AG20443 (cell line): ENCODE measurements at regions not wholly inside any gene's neighbourhood (a gene's known extent, or its start where the extent isn't known, plus 50 kb on each side); places are given as distances from the start of the nearest gene placed in this dataset.
"Not testable (repeated sequence)": the region's sequence is repeated elsewhere in the genome, so short reads cannot be mapped to it uniquely, and the experiment has no call there.

Source experiments
- DNase-seq: peaks from one replicate; pipeline ENCODE4 v3.0.0; 2012; ENCODE audit warnings: low spot score, mixed read lengths

GRCh38 chr2:187871506-187871905 lies 317.3 kb upstream of the TFPI start:
- no peak for DNase-seq

GRCh38 chr2:187873132-187873531 lies 318.9 kb upstream of the TFPI start:
- DNase-seq = no peak

- no peak for DNase-seq
These were observed 320.6 kb upstream of the TFPI start for GRCh38 chr2:187874786-187875185.

- DNase-seq = no peak
These were observed 321.3 kb upstream of the TFPI start for GRCh38 chr2:187875261-187876141.

GRCh38 chr2:187876554-187876953 lies 322.3 kb upstream of the TFPI start:
- no peak for DNase-seq

GRCh38 chr2:187877391-187877790 lies 323.2 kb upstream of the TFPI start:
- DNase-seq = no peak

DNA sequence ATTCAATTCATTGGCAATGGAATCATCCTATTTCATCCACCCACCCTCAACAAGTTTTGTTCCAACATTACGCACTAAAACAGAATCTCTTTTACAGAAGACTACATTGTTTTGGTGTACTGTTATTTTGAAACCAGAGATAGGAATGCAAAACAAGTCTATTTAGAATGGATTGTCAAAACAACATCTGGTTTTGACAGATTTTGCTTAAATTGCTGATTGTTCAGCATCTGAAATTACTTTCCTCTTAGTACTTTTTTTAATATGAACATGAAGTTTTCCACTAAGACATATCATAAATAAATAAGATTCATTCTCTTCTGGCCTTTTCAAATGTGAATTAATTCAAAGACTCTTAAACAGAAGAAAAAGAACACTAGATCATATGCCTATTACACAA lies 323.9 kb upstream of the TFPI start:
- DNase-seq = no peak

GRCh38 chr2:187879491-187879890 lies 325.3 kb upstream of the TFPI start:
- DNase-seq = no peak

- no peak for DNase-seq
These were observed 329.8 kb upstream of the TFPI start for GRCh38 chr2:187884003-187884402.

GRCh38 chr2:187890690-187891089 lies 336.5 kb upstream of the TFPI start:
- DNase-seq = no peak

GRCh38 chr2:187900021-187900420 lies 345.8 kb upstream of the TFPI start:
- no peak for DNase-seq

DNA sequence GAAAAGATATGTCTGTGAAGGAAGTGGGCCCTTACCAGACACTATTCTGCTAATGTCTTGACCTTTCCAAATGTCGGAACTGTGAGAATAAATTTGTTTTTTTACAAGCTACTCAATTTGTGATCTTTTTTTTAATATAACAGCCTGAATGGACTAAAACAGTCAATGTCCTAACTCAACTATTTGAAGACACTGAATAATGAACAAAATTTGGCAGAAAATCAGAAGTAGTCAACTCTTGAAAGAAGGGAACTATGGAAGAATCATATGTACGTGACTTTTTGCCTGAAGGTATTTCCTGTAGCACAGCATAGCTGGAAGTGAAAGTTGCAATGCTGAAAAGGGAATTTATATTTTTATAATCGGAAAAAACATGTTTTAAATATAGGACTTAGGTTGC lies 351.8 kb upstream of the TFPI start:
- no peak for DNase-seq

DNA sequence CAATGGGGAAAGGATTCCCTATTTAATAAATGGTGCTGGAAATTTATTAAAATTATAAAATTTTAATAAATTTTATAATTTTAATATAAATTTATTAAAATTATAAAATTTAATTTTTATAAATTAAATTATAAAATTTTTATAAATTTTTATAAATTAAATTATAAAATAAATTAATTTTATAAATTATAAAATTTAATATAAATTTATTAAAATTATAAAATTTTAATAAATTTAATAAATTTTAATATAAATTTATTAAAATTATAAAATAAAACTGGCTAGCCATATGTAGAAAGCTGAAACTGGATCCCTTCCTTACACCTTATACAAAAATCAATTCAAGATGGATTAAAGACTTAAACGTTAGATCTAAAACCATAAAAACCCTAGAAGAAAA lies 356.7 kb upstream of the TFPI start:
- DNase-seq = not testable (repeated sequence)

DNA sequence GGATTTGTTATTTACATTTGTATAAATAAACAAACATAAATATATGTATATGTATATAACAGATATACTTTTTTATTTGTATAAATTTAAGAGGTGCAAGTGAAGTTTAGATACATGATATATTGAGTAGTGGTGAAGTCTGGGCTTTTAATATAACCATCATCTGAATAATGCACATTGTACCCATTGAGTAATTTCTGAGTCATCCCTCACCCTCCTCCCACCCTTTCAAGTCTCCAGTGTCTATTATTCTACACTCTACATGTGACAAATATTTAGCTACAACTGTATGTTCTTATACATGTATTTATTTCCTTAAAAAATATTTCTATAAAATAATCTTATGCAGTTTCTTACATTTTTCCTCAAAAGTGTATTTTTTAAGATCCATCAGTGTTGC lies 358.7 kb upstream of the TFPI start:
- DNase-seq = no peak

GRCh38 chr2:187915810-187916209 lies 361.6 kb upstream of the TFPI start:
- DNase-seq = no peak

GRCh38 chr2:187916799-187917198 lies 362.6 kb upstream of the TFPI start:
- DNase-seq = no peak

DNA sequence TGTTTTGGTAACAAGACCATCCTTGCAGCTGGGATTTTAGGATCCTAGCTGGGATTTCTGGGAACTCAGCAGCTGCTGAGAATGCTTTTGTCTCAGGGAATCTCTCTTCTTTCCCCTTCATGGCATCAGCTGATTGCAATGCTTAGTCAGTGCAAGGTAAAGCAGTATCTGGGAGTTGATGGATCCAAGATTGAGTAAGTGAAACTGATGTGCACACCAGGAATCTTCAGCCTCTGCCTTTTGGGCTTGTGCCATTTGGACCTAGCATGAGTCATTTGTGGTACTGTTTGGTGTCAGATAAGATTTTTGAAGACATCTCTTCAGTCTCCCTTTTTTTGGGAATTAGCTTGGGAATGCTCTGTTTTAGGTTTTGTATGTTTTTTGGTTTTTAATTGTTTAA lies 363.3 kb upstream of the TFPI start:
- DNase-seq = peak; percentile 16

DNA sequence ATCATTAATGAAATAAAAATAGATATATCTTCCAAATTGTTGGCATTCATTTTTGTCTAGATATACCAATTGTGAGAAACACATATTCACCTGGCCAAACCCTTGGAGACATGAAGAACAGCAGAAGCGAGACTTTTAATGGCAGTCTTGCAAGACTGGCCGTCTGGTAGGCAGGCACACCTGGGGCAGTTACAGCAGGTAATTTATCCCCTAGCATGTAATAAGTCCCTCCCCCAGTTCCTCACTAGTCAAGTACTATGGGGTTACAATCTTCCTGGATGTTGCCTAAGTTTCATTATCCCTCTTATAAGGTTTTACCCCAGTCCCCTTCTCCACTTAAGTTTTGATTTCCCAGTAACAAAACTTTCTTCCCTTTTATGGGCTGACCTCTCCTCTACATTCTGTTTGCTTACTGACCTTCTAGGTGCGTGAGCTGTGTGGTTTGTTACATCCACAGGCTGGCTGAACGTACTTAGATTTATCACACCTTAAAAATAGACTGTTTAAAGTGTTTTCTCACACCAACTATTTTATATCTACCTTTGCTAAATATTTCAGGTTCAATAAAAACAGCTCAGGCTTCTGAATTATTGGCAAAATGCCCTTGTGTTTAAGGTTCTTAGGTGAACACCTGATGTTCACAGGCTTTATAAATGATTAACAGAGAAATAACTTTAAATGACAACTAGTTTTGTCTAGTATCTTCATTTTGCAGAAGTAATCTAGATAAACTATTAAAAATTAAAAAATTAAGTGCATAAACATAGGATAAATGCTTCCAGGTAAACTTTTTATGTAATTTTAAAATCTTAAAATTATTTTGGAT lies 365.0 kb upstream of the TFPI start:
- DNase-seq = no peak

DNA sequence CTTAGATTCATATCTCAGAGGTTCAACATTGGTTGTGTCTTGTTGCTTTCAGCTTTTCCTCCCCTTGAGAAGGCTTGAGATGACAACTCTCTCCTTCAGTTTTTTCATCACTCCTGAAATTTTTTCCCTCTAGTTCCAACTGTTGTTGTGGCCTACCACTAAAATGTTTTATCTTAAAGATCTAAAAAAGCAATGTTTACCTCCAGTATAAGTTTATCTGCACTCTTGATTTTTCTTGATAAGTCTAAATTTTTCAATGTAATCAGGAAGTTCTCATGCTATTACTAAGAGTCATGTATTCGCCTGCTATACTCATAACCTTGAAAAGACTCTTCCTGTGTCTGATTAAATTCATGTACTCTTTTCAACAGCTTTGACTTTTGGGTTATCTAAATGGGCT lies 366.3 kb upstream of the TFPI start:
- DNase-seq = no peak

DNA sequence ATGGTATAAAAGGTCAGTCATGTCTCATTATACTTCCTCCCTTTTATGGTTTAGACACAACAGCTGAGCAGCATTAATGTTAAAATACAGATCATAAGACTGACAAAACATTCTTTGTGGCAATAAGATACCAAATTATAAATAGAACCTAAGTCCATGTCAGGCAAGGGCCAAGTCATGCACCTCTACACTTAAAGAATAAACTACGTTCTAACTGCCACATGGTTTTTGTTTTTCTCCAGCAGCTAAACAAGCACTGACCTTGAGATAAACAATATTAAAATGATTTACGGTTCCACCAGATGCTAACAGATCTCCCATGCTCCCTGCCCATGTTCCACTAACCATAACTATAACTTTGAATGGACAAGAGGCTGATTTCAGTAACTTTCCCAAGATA lies 368.6 kb upstream of the TFPI start:
- no peak for DNase-seq

DNA sequence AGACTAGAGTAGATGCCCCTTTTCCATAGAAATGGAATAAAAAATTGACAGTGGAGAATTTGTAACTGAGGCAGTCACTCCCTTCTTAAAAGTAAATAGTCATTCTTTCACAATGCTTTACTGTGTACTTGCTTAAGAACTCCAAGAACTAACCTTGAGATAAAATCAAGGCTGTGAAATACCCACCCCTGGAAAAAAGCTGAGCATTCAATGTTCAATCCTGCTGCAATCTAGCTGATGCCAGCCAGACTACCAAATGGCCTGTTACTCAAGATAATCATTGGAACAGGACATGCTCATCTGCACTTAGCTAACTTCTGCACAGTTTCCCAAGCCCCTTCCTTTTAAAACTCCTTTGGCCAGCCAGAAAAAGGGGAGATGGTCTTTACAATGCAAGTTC lies 367.4 kb upstream of the GULP1 start:
- DNase-seq = no peak

GRCh38 chr2:187934236-187934635 lies 357.4 kb upstream of the GULP1 start:
- DNase-seq = no peak

DNA sequence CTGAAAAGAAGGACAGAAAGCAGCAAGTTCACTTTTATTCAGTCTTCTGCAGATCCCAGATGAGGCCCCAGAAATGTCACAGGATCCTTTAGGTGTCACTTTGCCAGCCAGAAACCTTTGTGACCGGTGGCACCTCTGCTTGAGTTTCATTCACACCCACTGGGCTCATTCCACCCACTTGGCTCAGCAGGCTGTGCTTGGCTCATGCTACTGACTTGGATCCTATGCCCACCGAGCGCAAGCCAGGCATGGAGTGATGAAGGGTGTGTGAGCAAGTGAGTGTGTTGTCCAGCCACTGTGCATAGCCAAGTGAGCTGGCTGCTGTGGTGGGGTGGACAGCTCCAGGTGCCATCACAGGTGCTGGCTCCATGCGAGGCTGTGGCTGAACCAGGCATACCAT lies 357.0 kb upstream of the GULP1 start:
- no peak for DNase-seq
